ENCODE measurements at regions not wholly inside any gene's neighbourhood (a gene's known extent, or its start where the extent isn't known, plus 50 kb on each side); places are given as distances from the start of the nearest gene placed in this dataset.

DNA sequence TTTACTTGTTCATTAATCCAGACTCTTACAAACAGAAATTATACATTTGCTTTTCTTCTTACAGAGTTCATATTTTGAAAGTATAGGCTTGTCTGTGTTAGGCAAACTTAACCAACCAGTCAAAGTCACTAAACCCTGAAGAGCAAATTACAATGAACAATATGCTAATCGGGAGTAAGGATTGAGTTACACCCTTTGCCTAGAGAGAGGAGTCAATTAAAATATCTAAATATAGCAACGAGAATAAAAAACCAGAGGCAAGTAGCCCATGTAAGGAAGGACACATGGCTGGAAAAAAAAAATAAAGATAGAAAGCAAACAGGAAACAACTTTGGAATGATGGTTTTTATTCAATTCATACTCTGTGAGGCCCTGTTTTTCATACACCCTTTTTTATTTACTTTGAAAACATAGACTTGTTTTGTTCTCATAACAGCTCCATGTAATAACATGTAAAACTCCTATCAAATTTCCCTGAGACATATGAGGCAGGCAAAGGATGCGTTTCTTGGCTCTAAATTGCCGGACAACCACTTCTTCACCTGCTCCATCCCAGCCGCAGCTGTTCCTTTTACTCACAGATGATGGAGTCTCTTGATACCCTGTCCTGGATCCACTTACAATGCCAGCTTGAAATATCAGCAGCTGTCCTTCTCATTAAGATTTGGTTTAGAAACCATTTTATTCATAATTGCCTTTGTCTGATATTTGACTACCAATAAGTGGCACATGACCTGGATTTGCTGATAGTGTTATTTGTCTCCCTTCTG, 767.7 kb upstream of the GCFC2 start:
- no peak overlapping the region for H3K4me3 ChIP-seq (ENCODE audit: low read depth, low read length)
- H3K27ac ChIP-seq: no peak overlapping the region
- no peaks in the 10 kb centered on the region for H3K9me3 ChIP-seq (ENCODE audit: severe bottlenecking)
- H3K27me3 ChIP-seq (ENCODE audit: insufficient read depth, low read depth, severe bottlenecking): no peaks in the 10 kb centered on the region
- TF ChIP-seq, protein P1, sequence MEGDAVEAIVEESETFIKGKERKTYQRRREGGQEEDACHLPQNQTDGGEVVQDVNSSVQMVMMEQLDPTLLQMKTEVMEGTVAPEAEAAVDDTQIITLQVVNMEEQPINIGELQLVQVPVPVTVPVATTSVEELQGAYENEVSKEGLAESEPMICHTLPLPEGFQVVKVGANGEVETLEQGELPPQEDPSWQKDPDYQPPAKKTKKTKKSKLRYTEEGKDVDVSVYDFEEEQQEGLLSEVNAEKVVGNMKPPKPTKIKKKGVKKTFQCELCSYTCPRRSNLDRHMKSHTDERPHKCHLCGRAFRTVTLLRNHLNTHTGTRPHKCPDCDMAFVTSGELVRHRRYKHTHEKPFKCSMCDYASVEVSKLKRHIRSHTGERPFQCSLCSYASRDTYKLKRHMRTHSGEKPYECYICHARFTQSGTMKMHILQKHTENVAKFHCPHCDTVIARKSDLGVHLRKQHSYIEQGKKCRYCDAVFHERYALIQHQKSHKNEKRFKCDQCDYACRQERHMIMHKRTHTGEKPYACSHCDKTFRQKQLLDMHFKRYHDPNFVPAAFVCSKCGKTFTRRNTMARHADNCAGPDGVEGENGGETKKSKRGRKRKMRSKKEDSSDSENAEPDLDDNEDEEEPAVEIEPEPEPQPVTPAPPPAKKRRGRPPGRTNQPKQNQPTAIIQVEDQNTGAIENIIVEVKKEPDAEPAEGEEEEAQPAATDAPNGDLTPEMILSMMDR (IDR thresholded peaks at IDR 0.05; ENCODE audit: low read depth, low read length): no peak
- DNase-seq: no peak
- no peaks in the 10 kb centered on the region for H3K36me3 ChIP-seq

GRCh38 chr2:76472946-76473345, 762.2 kb upstream of the GCFC2 start:
- Histone ChIP-seq H3K4me3 (ENCODE audit: low read depth, low read length) (no peak overlapping the region), H3K36me3 (no peaks in the 10 kb centered on the region), H3K27ac (no peak overlapping the region), H3K27me3 (ENCODE audit: insufficient read depth, low read depth, severe bottlenecking) (no peaks in the 10 kb centered on the region), H3K9me3 (ENCODE audit: severe bottlenecking) (no peaks in the 10 kb centered on the region)
- TF ChIP-seq, protein P1 (IDR thresholded peaks at IDR 0.05; ENCODE audit: low read depth, low read length): no peak
- no peak for DNase-seq

DNA sequence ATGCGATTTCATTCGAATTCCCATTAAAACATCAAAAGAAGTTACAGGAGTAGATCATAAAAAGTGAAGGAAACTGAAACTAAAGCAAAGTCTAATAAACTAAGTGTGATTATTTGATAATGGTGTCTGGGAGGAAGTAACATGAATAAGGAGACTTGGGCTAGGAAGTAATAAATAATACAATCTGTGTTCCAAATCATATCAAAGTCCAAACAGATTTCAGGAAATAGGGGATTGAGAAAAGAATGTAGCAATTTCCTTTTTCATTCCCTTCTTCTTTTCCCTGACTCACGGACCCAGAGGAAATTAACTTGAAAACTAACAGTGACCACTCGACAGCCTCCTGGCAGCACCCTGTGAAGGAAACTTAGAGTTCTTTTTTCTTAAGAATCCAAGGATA, 758.4 kb upstream of the GCFC2 start:
- TF ChIP-seq, protein P1 (IDR thresholded peaks at IDR 0.05; ENCODE audit: low read depth, low read length): no peak
- no peak overlapping the region for H3K27ac ChIP-seq
- no peaks in the 10 kb centered on the region for H3K9me3 ChIP-seq (ENCODE audit: severe bottlenecking)
- H3K4me3 ChIP-seq (ENCODE audit: low read depth, low read length): no peak overlapping the region
- H3K27me3 ChIP-seq (ENCODE audit: insufficient read depth, low read depth, severe bottlenecking): no peaks in the 10 kb centered on the region
- H3K36me3 ChIP-seq: no peaks in the 10 kb centered on the region
- DNase-seq: no peak

DNA sequence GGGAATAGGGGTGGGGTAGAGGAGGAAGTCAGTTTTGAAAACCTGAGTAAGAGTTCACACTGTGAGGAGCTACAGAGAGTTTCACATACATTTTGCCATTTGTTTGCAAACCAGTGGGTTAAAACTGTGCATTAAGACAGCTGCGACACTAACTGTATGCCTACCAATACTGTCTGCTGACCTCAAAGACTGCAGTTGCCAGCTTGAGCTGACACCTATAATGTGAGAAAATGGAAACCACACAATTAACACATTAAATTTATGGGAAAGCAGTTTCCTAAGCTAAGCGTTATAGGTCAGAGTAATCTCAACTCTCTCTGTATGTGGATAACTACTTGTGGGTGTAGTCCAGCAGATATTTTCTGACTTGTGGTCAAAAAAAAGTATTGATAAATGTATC, 756.6 kb upstream of the GCFC2 start:
- Histone ChIP-seq H3K27ac (no peak overlapping the region), H3K4me3 (ENCODE audit: low read depth, low read length) (no peak overlapping the region), H3K27me3 (ENCODE audit: insufficient read depth, low read depth, severe bottlenecking) (no peaks in the 10 kb centered on the region), H3K9me3 (ENCODE audit: severe bottlenecking) (no peaks in the 10 kb centered on the region), H3K36me3 (no peaks in the 10 kb centered on the region)
- DNase-seq: no peak
- TF ChIP-seq, protein P1 (IDR thresholded peaks at IDR 0.05; ENCODE audit: low read depth, low read length): no peak

DNA sequence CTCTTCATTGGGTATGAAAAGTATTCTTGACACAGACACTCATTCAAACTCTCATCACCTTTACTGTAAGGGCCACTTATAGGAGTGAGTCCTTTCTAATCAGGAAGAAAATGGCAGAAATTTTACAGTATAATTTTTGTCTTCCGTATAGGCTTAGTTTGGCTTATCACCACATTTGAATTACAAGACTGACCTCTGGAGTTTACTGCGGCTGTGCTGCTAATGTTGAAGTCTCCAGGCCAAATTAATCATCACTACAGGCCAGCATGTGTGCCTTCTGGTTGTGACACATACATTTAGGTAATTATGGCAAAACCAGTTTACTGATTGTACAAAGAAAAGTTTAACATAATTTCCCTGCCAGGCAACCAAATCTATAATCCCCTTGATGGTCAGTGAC, 753.6 kb upstream of the GCFC2 start:
- TF ChIP-seq, protein P1 (IDR thresholded peaks at IDR 0.05; ENCODE audit: low read depth, low read length): peak; percentile 40; the same call in 1 of the 2 replicates
- H3K36me3 ChIP-seq: no peaks in the 10 kb centered on the region
- no peaks in the 10 kb centered on the region for H3K9me3 ChIP-seq (ENCODE audit: severe bottlenecking)
- no peak overlapping the region for H3K27ac ChIP-seq
- peak; percentile 21 for DNase-seq
- no peaks in the 10 kb centered on the region for H3K27me3 ChIP-seq (ENCODE audit: insufficient read depth, low read depth, severe bottlenecking)
- no peak overlapping the region for H3K4me3 ChIP-seq (ENCODE audit: low read depth, low read length)

DNA sequence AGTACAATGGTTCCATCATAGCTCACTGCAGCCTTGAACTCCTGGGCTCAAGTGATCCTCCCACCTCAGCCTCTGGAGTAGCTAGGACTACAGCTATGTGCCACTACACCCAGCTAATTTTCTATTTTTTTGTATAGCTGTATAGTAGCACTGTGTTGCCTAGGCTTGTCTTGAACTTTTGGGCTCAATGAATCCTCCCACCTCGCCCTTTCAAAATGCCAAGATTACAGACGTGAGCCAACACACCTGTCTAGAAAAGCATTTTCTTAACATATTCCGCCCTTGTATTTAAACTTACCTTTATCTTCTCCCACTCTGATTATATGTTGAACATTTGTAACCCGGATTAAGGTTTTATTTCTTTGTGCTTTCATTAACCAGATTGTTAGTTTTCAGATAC, 750.7 kb upstream of the GCFC2 start:
- Histone ChIP-seq H3K4me3 (ENCODE audit: low read depth, low read length) (no peak overlapping the region), H3K27me3 (ENCODE audit: insufficient read depth, low read depth, severe bottlenecking) (no peaks in the 10 kb centered on the region), H3K36me3 (no peaks in the 10 kb centered on the region), H3K27ac (no peak overlapping the region), H3K9me3 (ENCODE audit: severe bottlenecking) (no peaks in the 10 kb centered on the region)
- TF ChIP-seq, protein P1 (IDR thresholded peaks at IDR 0.05; ENCODE audit: low read depth, low read length): no peak
- DNase-seq: no peak
